GM13976 (cell line): ENCODE measurements at regions not wholly inside any gene's neighbourhood (a gene's known extent, or its start where the extent isn't known, plus 50 kb on each side); places are given as distances from the start of the nearest gene placed in this dataset.

Experiments
- DNase-seq: peaks from one replicate; pipeline ENCODE4 v3.0.0; 2012; ENCODE audit warnings: low spot score
- CTCF ChIP-seq: IDR thresholded peaks from 2 replicates; pipeline ENCODE4 v1.5.1; 2012; ENCODE audit warnings: borderline replicate concordance, mild to moderate bottlenecking; ENCODE audit not compliant: insufficient read depth; ENCODE audit errors: extremely low read depth, missing control alignments, control extremely low read depth
- in situ Hi-C: fragments of 300-500 bp; cut with MboI; formaldehyde crosslinking; loops from one replicate; pipeline ENCODE4 v1.12.0; 2022; ENCODE audit warnings: low sequenced_read_pairs, mixed read lengths, inconsistent platforms; ENCODE audit not compliant: unreplicated experiment

- TF ChIP-seq CTCF: no peak
- DNase-seq: no peak
- in situ Hi-C loops: no loop called here
Measured at GRCh38 chr3:154971771-154972326, 108.3 kb upstream of the MME start.

GRCh38 chr3:154971341-154971740, 108.8 kb upstream of the MME start:
- in situ Hi-C loops: no loop called here
- no peak for DNase-seq
- TF ChIP-seq CTCF: no peak

- DNase-seq: no peak
- in situ Hi-C loops: no loop called here
- no peak for TF ChIP-seq CTCF
Measured at GRCh38 chr3:154970797-154971196, 109.3 kb upstream of the MME start.

- no peak for TF ChIP-seq CTCF
- in situ Hi-C loops: no loop called here
- DNase-seq: no peak
Measured at GRCh38 chr3:154969366-154969765, 110.8 kb upstream of the MME start.

GRCh38 chr3:154967090-154967489, 113.0 kb upstream of the MME start:
- no peak for TF ChIP-seq CTCF
- no peak for DNase-seq
- in situ Hi-C loops: no loop called here

- DNase-seq: no peak
- TF ChIP-seq CTCF: no peak
- in situ Hi-C loops: no loop called here
Measured at GRCh38 chr3:154956815-154957214, 123.3 kb upstream of the MME start.
